Esophagus squamous epithelium (tissue), 4 donors: ENCODE measurements at regions not wholly inside any gene's neighbourhood (a gene's known extent, or its start where the extent isn't known, plus 50 kb on each side); places are given as distances from the start of the nearest gene placed in this dataset.

Experiments
- POLR2A ChIP-seq, 4 donors: fragments of 450-650 bp; IDR thresholded peaks; one replicate each; pipeline ENCODE4 v1.6.1; 2017; ENCODE audit warnings: antibody characterized with exemption in 4 of 4, mild to moderate bottlenecking in 4 of 4, moderate library complexity in 3 of 4
- TF ChIP-seq, protein P1 (sequence below), 6 experiments: fragments of 450-650 bp in 4 of 6; fragments of 200-600 bp in 2 of 6; sonication (generic) in 2 of 6; IDR thresholded peaks; one replicate each; pipeline ENCODE4 v1.5.1; 2016 to 2019; ENCODE audit warnings: antibody characterized with exemption in 6 of 6, mild to moderate bottlenecking in 4 of 6, moderate library complexity in 4 of 6

DNA sequence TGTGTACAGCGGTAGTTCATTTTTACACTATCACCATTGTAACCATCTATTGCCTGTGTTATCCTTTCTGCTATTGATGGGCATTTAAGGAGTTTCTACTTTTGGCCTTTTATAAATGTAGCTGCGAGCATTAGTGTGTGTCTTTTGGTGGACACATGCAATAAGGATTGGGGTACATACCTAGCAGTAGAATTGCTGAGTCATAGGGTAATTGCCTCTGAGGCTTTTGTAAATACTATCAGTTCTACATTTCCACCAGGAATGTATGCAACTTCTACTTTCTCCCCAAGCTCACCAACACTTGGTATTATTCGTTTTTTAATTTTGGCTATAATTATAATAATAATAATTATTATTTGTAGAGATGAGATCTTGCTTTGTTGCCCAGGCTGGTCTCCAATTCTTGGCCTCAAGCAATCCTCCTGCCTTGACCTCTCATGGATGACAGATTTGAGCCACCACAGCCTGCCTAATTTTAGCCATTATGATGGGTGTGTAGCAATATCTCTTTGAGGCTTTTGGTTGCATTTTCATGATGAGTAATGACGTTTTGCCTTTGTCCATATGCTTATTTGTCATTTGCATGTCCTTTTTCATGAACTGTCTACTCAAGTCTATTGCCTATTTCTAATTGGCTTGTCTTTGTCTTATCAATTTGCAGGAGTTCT, 277.0 kb downstream of the ACTR3B start:
- TF ChIP-seq, protein P1, sequence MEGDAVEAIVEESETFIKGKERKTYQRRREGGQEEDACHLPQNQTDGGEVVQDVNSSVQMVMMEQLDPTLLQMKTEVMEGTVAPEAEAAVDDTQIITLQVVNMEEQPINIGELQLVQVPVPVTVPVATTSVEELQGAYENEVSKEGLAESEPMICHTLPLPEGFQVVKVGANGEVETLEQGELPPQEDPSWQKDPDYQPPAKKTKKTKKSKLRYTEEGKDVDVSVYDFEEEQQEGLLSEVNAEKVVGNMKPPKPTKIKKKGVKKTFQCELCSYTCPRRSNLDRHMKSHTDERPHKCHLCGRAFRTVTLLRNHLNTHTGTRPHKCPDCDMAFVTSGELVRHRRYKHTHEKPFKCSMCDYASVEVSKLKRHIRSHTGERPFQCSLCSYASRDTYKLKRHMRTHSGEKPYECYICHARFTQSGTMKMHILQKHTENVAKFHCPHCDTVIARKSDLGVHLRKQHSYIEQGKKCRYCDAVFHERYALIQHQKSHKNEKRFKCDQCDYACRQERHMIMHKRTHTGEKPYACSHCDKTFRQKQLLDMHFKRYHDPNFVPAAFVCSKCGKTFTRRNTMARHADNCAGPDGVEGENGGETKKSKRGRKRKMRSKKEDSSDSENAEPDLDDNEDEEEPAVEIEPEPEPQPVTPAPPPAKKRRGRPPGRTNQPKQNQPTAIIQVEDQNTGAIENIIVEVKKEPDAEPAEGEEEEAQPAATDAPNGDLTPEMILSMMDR (IDR thresholded peaks at IDR 0.05) = no peak
- no peak for TF ChIP-seq POLR2A (IDR thresholded peaks at IDR 0.05)
